ENCODE measurements at regions not wholly inside any gene's neighbourhood (a gene's known extent, or its start where the extent isn't known, plus 50 kb on each side); places are given as distances from the start of the nearest gene placed in this dataset.

- no peak for TF ChIP-seq TAF1 (IDR thresholded peaks at IDR 0.05; ENCODE audit: borderline replicate concordance, insufficient read depth, low read length)
- no peak for TF ChIP-seq SIN3A (IDR thresholded peaks at IDR 0.05; ENCODE audit: borderline replicate concordance, insufficient read depth, low read length)
- TF ChIP-seq REST (IDR thresholded peaks at IDR 0.05; ENCODE audit: insufficient read depth in 1 of 2, low read depth in 2 of 2, low read length in 2 of 2): no peak
- no peak for TF ChIP-seq POLR2AphosphoS5 (IDR thresholded peaks at IDR 0.05; ENCODE audit: low read depth, low read length)
Observed at GRCh38 chr5:155125551-155126095, 112.1 kb downstream of the KIF4B start.

GRCh38 chr5:155126573-155126972 lies 113.0 kb downstream of the KIF4B start:
- TF ChIP-seq TAF1 (IDR thresholded peaks at IDR 0.05; ENCODE audit: borderline replicate concordance, insufficient read depth, low read length): no peak
- no peak for TF ChIP-seq POLR2AphosphoS5 (IDR thresholded peaks at IDR 0.05; ENCODE audit: low read depth, low read length)
- TF ChIP-seq FOXP2 (optimal IDR thresholded peaks at IDR 0.05; ENCODE audit: borderline replicate concordance, extremely low read depth, extremely low read length, insufficient read depth): no peak
- TF ChIP-seq SIN3A (IDR thresholded peaks at IDR 0.05; ENCODE audit: borderline replicate concordance, insufficient read depth, low read length): no peak
- no peak for TF ChIP-seq REST (IDR thresholded peaks at IDR 0.05; ENCODE audit: insufficient read depth in 1 of 2, low read depth in 2 of 2, low read length in 2 of 2)

- TF ChIP-seq SIN3A (IDR thresholded peaks at IDR 0.05; ENCODE audit: borderline replicate concordance, insufficient read depth, low read length): no peak
Observed at GRCh38 chr5:155127552-155127951, 114.0 kb downstream of the KIF4B start.

GRCh38 chr5:155128786-155129512 lies 115.4 kb downstream of the KIF4B start:
- TF ChIP-seq SIN3A (IDR thresholded peaks at IDR 0.05; ENCODE audit: borderline replicate concordance, insufficient read depth, low read length) (no peak), FOXP2 (optimal IDR thresholded peaks at IDR 0.05; ENCODE audit: borderline replicate concordance, extremely low read depth, extremely low read length, insufficient read depth) (no peak), POLR2AphosphoS5 (IDR thresholded peaks at IDR 0.05; ENCODE audit: low read depth, low read length) (no peak), REST (IDR thresholded peaks at IDR 0.05; ENCODE audit: insufficient read depth in 1 of 2, low read depth in 2 of 2, low read length in 2 of 2) (no peak)

GRCh38 chr5:155129513-155129880 lies 115.9 kb downstream of the KIF4B start:
- TF ChIP-seq SIN3A (IDR thresholded peaks at IDR 0.05; ENCODE audit: borderline replicate concordance, insufficient read depth, low read length) (no peak), REST (IDR thresholded peaks at IDR 0.05; ENCODE audit: insufficient read depth in 1 of 2, low read depth in 2 of 2, low read length in 2 of 2) (no peak), POLR2AphosphoS5 (IDR thresholded peaks at IDR 0.05; ENCODE audit: low read depth, low read length) (no peak), FOXP2 (optimal IDR thresholded peaks at IDR 0.05; ENCODE audit: borderline replicate concordance, extremely low read depth, extremely low read length, insufficient read depth) (no peak), TAF1 (IDR thresholded peaks at IDR 0.05; ENCODE audit: borderline replicate concordance, insufficient read depth, low read length) (no peak)
